ENCODE measurements at regions not wholly inside any gene's neighbourhood (a gene's known extent, or its start where the extent isn't known, plus 50 kb on each side); places are given as distances from the start of the nearest gene placed in this dataset.

DNA sequence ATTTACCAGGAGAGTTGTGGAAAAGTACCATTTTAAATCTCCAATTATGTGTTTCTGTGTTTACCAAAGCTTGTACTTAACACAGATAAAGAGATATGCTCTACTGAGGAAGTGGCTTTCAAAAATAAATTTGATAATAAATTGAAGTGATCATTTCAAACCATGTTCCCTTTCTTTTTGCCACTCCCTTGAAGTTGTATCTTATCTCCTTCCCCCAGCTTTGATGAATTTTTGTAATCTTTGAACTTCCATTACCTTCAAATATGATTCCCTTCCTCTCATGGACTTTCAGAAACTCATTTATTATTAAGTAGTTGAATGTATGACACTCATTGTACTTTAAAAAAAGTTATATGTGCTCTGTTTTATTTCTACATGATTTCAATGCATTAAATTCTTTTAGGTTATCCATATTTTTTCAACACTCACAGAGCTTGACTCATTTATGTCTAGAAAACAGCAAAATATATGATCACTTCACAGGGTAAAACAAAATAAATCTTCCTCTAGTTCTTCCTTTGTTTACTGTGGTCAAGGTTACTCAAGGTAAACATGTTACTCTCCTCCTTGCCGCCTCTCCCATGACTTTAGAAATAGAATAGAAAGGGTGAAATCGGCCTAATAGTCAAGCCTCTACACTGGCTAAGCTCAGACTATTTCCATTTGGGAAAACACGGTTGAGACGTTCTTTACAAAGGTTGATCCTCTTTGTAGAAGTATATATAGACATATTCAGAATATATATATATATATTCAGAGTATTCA is 251.2 kb upstream of the SPRY2 start:
- no peak for TF ChIP-seq RCOR1 (IDR thresholded peaks at IDR 0.05; ENCODE audit: low read depth, low read length)
- TF ChIP-seq JUNB (IDR thresholded peaks at IDR 0.05) = no peak
- no peak for TF ChIP-seq MAFK (IDR thresholded peaks at IDR 0.05; ENCODE audit: partially characterized antibody)
- TF ChIP-seq FOSB (CRISPR knock-in tag; IDR thresholded peaks at IDR 0.05) = no peak
- TF ChIP-seq NFE2L2 (conservative IDR thresholded peaks at IDR 0.05; ENCODE audit: low read length) = no peak
- TF ChIP-seq, protein P1, sequence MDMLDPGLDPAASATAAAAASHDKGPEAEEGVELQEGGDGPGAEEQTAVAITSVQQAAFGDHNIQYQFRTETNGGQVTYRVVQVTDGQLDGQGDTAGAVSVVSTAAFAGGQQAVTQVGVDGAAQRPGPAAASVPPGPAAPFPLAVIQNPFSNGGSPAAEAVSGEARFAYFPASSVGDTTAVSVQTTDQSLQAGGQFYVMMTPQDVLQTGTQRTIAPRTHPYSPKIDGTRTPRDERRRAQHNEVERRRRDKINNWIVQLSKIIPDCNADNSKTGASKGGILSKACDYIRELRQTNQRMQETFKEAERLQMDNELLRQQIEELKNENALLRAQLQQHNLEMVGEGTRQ (IDR thresholded peaks at IDR 0.05) = no peak
- TF ChIP-seq RFX5 (IDR thresholded peaks at IDR 0.05) = no peak
- TF ChIP-seq CEBPB (IDR thresholded peaks at IDR 0.05) = no peak
- TF ChIP-seq, protein P2, sequence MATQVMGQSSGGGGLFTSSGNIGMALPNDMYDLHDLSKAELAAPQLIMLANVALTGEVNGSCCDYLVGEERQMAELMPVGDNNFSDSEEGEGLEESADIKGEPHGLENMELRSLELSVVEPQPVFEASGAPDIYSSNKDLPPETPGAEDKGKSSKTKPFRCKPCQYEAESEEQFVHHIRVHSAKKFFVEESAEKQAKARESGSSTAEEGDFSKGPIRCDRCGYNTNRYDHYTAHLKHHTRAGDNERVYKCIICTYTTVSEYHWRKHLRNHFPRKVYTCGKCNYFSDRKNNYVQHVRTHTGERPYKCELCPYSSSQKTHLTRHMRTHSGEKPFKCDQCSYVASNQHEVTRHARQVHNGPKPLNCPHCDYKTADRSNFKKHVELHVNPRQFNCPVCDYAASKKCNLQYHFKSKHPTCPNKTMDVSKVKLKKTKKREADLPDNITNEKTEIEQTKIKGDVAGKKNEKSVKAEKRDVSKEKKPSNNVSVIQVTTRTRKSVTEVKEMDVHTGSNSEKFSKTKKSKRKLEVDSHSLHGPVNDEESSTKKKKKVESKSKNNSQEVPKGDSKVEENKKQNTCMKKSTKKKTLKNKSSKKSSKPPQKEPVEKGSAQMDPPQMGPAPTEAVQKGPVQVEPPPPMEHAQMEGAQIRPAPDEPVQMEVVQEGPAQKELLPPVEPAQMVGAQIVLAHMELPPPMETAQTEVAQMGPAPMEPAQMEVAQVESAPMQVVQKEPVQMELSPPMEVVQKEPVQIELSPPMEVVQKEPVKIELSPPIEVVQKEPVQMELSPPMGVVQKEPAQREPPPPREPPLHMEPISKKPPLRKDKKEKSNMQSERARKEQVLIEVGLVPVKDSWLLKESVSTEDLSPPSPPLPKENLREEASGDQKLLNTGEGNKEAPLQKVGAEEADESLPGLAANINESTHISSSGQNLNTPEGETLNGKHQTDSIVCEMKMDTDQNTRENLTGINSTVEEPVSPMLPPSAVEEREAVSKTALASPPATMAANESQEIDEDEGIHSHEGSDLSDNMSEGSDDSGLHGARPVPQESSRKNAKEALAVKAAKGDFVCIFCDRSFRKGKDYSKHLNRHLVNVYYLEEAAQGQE (IDR thresholded peaks at IDR 0.05) = no peak
- TF ChIP-seq RARB (CRISPR knock-in tag; IDR thresholded peaks at IDR 0.05) = no peak
- TF ChIP-seq KDM1A (IDR thresholded peaks at IDR 0.05; ENCODE audit: low read depth) = no peak
- TF ChIP-seq, protein P3, sequence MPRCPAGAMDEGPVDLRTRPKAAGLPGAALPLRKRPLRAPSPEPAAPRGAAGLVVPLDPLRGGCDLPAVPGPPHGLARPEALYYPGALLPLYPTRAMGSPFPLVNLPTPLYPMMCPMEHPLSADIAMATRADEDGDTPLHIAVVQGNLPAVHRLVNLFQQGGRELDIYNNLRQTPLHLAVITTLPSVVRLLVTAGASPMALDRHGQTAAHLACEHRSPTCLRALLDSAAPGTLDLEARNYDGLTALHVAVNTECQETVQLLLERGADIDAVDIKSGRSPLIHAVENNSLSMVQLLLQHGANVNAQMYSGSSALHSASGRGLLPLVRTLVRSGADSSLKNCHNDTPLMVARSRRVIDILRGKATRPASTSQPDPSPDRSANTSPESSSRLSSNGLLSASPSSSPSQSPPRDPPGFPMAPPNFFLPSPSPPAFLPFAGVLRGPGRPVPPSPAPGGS (IDR thresholded peaks at IDR 0.05) = no peak
- no peak for TF ChIP-seq NPAS2 (CRISPR knock-in tag; IDR thresholded peaks at IDR 0.05; ENCODE audit: borderline replicate concordance)
- no peak for TF ChIP-seq GATA3 (IDR thresholded peaks at IDR 0.05; ENCODE audit: borderline replicate concordance)
- no peak for TF ChIP-seq HOXB13 (CRISPR knock-in tag; IDR thresholded peaks at IDR 0.05; ENCODE audit: low read depth)
- TF ChIP-seq, protein P4, sequence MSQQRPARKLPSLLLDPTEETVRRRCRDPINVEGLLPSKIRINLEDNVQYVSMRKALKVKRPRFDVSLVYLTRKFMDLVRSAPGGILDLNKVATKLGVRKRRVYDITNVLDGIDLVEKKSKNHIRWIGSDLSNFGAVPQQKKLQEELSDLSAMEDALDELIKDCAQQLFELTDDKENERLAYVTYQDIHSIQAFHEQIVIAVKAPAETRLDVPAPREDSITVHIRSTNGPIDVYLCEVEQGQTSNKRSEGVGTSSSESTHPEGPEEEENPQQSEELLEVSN (IDR thresholded peaks at IDR 0.05; ENCODE audit: borderline replicate concordance, low read depth) = no peak
- no peak for TF ChIP-seq ZNF302 (CRISPR knock-in tag; IDR thresholded peaks at IDR 0.05)
- TF ChIP-seq KDM5A (IDR thresholded peaks at IDR 0.05) = no peak
- TF ChIP-seq RAD21 (conservative IDR thresholded peaks at IDR 0.05 in 1 of 2, IDR thresholded peaks at IDR 0.05 in 1 of 2) = no peak
- Histone ChIP-seq H3K9me3 (no peaks in the 10 kb centered on the region), H3K27ac (no peak overlapping the region), H3K4me2 (no peak overlapping the region), H3K4me3 (no peak overlapping the region), H3K4me1 (no peaks in the 10 kb centered on the region)
- ATAC-seq = no peak
- CTCF ChIA-PET = interaction anchor here (0.6 kb wide), 1 partner anchor 17 kb away, joined by 3 read pairs; no protein-coding TSS in a partner anchor
- no peak for FAIRE-seq
- 49% methylated on average over 4 of the region's 4 CpGs for WGBS (ENCODE audit: missing lambda C conversion rate)
- DNase-seq (ENCODE audit: low read depth in 1 of 2, low spot score in 1 of 2) = no peak
- POLR2A ChIA-PET = no interaction called here

DNA sequence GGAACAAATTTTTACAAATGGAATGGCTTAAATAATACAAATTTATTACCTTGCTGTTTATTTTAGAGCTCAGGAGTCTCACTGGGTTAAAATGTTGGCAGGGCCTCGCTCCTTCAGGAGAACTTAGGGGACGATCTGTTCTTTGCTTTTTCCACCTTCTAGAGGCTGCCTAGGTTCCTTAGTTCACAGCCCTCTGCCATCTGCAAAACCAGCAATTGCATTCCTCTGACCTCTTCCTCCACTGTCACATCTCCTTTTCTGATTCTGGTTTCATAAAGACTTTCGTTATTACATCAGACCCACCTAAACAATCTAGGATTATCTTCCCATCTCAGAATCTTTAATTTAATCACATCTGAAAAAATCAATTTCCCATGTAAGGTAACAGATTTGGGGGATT is 249.6 kb upstream of the SPRY2 start:
- ATAC-seq = no peak
- Histone ChIP-seq H3K4me1 (no peaks in the 10 kb centered on the region), H3K4me2 (no peak overlapping the region), H3K9me3 (no peaks in the 10 kb centered on the region), H3K4me3 (no peak overlapping the region), H3K27ac (no peak overlapping the region)
- POLR2A ChIA-PET = no interaction called here
- FAIRE-seq = no peak
- CTCF ChIA-PET = no interaction called here
- DNase-seq (ENCODE audit: low read depth in 1 of 2, low spot score in 1 of 2) = no peak
- no peak for TF ChIP-seq CBX8 (IDR thresholded peaks at IDR 0.05)
- TF ChIP-seq, protein P1 (IDR thresholded peaks at IDR 0.05) = no peak
- TF ChIP-seq POLR2AphosphoS2 (conservative IDR thresholded peaks at IDR 0.05; ENCODE audit: low read length) = no peak
- no peak for TF ChIP-seq EP300 (IDR thresholded peaks at IDR 0.05)
- TF ChIP-seq HOXB13 (CRISPR knock-in tag; IDR thresholded peaks at IDR 0.05; ENCODE audit: low read depth) = no peak
- no peak for TF ChIP-seq CHD4 (IDR thresholded peaks at IDR 0.05; ENCODE audit: borderline replicate concordance)
- no peak for TF ChIP-seq KDM5A (IDR thresholded peaks at IDR 0.05)
- TF ChIP-seq SMC3 (IDR thresholded peaks at IDR 0.05) = no peak
- no peak for TF ChIP-seq ZC3H11A (IDR thresholded peaks at IDR 0.05)
- no peak for TF ChIP-seq SREBF2 (IDR thresholded peaks at IDR 0.05)
- TF ChIP-seq CHD2 (IDR thresholded peaks at IDR 0.05; ENCODE audit: low read length, partially characterized antibody) = no peak
- no peak for TF ChIP-seq GATA3 (IDR thresholded peaks at IDR 0.05; ENCODE audit: borderline replicate concordance)
- TF ChIP-seq, protein P5, sequence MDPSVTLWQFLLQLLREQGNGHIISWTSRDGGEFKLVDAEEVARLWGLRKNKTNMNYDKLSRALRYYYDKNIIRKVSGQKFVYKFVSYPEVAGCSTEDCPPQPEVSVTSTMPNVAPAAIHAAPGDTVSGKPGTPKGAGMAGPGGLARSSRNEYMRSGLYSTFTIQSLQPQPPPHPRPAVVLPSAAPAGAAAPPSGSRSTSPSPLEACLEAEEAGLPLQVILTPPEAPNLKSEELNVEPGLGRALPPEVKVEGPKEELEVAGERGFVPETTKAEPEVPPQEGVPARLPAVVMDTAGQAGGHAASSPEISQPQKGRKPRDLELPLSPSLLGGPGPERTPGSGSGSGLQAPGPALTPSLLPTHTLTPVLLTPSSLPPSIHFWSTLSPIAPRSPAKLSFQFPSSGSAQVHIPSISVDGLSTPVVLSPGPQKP (IDR thresholded peaks at IDR 0.05; ENCODE audit: low read depth, low read length) = no peak
- 31% methylated on average over 3 of the region's 3 CpGs for WGBS (ENCODE audit: missing lambda C conversion rate)

Measured in A549 (cell line).